IPS-18c (cell line): ENCODE measurements at regions not wholly inside any gene's neighbourhood (a gene's known extent, or its start where the extent isn't known, plus 50 kb on each side); places are given as distances from the start of the nearest gene placed in this dataset.
"Not testable (repeated sequence)": the region's sequence is repeated elsewhere in the genome, so short reads cannot be mapped to it uniquely, and the experiment has no call there.

Experiments used
- H3K4me3 ChIP-seq: 2 replicates; pipeline ENCODE4 v1.7.0; 2013; ENCODE audit warnings: low read depth, mild to moderate bottlenecking, low read length, moderate library complexity; ENCODE audit not compliant: insufficient read depth
- H3K9me3 ChIP-seq: one replicate; pipeline ENCODE4 v1.6.1; 2013; ENCODE audit warnings: mild to moderate bottlenecking, low read length, moderate library complexity; ENCODE audit not compliant: control insufficient read depth, insufficient read depth

GRCh38 chr1:10940838-10941237 is 71.6 kb upstream of the TARDBP start:
- Histone ChIP-seq H3K4me3 (no peak overlapping the region), H3K9me3 (peaks cover 3% of the 10 kb centered on the region)

GRCh38 chr1:10941891-10942541 is 70.4 kb upstream of the TARDBP start:
- H3K4me3 ChIP-seq, result no peak overlapping the region
- peaks cover 3% of the 10 kb centered on the region for H3K9me3 ChIP-seq

- Histone ChIP-seq H3K9me3 (peaks cover 3% of the 10 kb centered on the region), H3K4me3 (no peak overlapping the region)
Measured at GRCh38 chr1:10942542-10942912, 69.9 kb upstream of the TARDBP start.

GRCh38 chr1:10943041-10943440 is 69.4 kb upstream of the TARDBP start:
- H3K9me3 ChIP-seq, result peaks cover 3% of the 10 kb centered on the region

GRCh38 chr1:10943991-10944730 is 68.3 kb upstream of the TARDBP start:
- Histone ChIP-seq H3K9me3 (peaks cover 3% of the 10 kb centered on the region), H3K4me3 (no peak overlapping the region)

More at GRCh38 chr1:10943041-10943440, 69.4 kb upstream of the TARDBP start:
- no peak overlapping the region for H3K4me3 ChIP-seq

- Histone ChIP-seq H3K4me3 (no peak overlapping the region), H3K9me3 (peaks cover 3% of the 10 kb centered on the region)
Measured at GRCh38 chr1:10945991-10946509, 66.4 kb upstream of the TARDBP start.

- peaks cover 3% of the 10 kb centered on the region for H3K9me3 ChIP-seq
- H3K4me3 ChIP-seq, result no peak overlapping the region
Measured at GRCh38 chr1:10947181-10947580, 65.3 kb upstream of the TARDBP start.

- peaks cover 3% of the 10 kb centered on the region for H3K9me3 ChIP-seq
- no peak overlapping the region for H3K4me3 ChIP-seq
Measured at GRCh38 chr1:10947691-10948462, 64.6 kb upstream of the TARDBP start.

- no peaks in the 10 kb centered on the region for H3K9me3 ChIP-seq
- no peak overlapping the region for H3K4me3 ChIP-seq
Measured at GRCh38 chr1:10948463-10948775, 64.0 kb upstream of the TARDBP start.

- H3K4me3 ChIP-seq, result no peak overlapping the region
- no peaks in the 10 kb centered on the region for H3K9me3 ChIP-seq
Measured at GRCh38 chr1:10950316-10951172, 61.9 kb upstream of the TARDBP start.

GRCh38 chr1:10951298-10951697 is 61.2 kb upstream of the TARDBP start:
- H3K4me3 ChIP-seq, H3K9me3 ChIP-seq: not testable (repeated sequence)

GRCh38 chr1:10951961-10952360 is 60.5 kb upstream of the TARDBP start:
- no peak overlapping the region for H3K4me3 ChIP-seq
- H3K9me3 ChIP-seq, result no peaks in the 10 kb centered on the region

GRCh38 chr1:10953505-10954193 is 58.8 kb upstream of the TARDBP start:
- Histone ChIP-seq H3K9me3 (no peaks in the 10 kb centered on the region), H3K4me3 (no peak overlapping the region)

GRCh38 chr1:10957133-10957532 is 55.3 kb upstream of the TARDBP start:
- Histone ChIP-seq H3K9me3 (no peaks in the 10 kb centered on the region), H3K4me3 (no peak overlapping the region)

- no peak overlapping the region for H3K4me3 ChIP-seq
- no peaks in the 10 kb centered on the region for H3K9me3 ChIP-seq
Measured at GRCh38 chr1:10958614-10959013, 53.8 kb upstream of the TARDBP start.

- no peaks in the 10 kb centered on the region for H3K9me3 ChIP-seq
- H3K4me3 ChIP-seq, result no peak overlapping the region
Measured at GRCh38 chr1:10960411-10961299, 51.8 kb upstream of the TARDBP start.
